Glutamatergic neuron (in vitro differentiated cells): ENCODE measurements at regions not wholly inside any gene's neighbourhood (a gene's known extent, or its start where the extent isn't known, plus 50 kb on each side); places are given as distances from the start of the nearest gene placed in this dataset.

Experiments used
- DNase-seq: peaks from one replicate; pipeline ENCODE4 v3.0.0; 2022
- H3K27ac Mint-ChIP-seq: one replicate; pipeline ENCODE4 v1.8.0; 2020; ENCODE audit warnings: mild to moderate bottlenecking, mixed read lengths, inconsistent platforms; ENCODE audit not compliant: unreplicated experiment
- H3K27me3 Mint-ChIP-seq: one replicate; pipeline ENCODE4 v1.8.0; 2020; ENCODE audit warnings: mild to moderate bottlenecking, moderate library complexity, mixed read lengths, inconsistent platforms; ENCODE audit not compliant: unreplicated experiment
- H3K36me3 Mint-ChIP-seq: one replicate; pipeline ENCODE4 v1.8.0; 2020; ENCODE audit warnings: mild to moderate bottlenecking, mixed read lengths, inconsistent platforms; ENCODE audit not compliant: unreplicated experiment
- H3K4me1 Mint-ChIP-seq: one replicate; pipeline ENCODE4 v1.8.0; 2020; ENCODE audit warnings: mild to moderate bottlenecking, low read depth, mixed read lengths, inconsistent platforms; ENCODE audit not compliant: unreplicated experiment
- H3K4me3 Mint-ChIP-seq: one replicate; pipeline ENCODE4 v1.8.0; 2020; ENCODE audit warnings: mild to moderate bottlenecking, mixed read lengths, inconsistent platforms; ENCODE audit not compliant: unreplicated experiment
- H3K9me3 Mint-ChIP-seq: one replicate; pipeline ENCODE4 v1.8.0; 2020; ENCODE audit warnings: mild to moderate bottlenecking, moderate library complexity, mixed read lengths, inconsistent platforms; ENCODE audit not compliant: unreplicated experiment
- TF ChIP-seq, protein P1 (sequence below): fragments of 200-600 bp; sonication (generic); IDR thresholded peaks from one replicate; pipeline ENCODE4 v1.5.0; 2021; ENCODE audit not compliant: partially characterized antibody, unreplicated experiment

DNA sequence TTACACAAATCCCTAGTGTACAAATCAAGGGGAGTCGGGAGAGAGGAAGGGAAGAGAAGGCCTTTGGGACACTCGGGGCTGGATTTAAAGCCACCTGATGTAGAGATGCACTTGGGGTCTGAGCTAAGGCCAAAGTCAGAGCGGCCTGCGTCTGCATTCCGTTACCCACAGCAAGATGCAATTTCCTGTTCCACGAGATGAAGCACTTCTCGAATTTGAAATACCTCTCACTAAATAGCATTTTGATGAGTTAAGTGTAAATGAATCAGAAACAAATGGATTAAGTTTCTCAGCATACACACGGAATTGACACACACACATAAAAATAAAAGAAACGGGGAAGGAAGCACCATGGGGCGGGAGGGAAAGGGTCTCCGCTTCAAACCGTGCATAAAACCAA, 386.0 kb downstream of the SOX9 start:
- TF ChIP-seq, protein P1, sequence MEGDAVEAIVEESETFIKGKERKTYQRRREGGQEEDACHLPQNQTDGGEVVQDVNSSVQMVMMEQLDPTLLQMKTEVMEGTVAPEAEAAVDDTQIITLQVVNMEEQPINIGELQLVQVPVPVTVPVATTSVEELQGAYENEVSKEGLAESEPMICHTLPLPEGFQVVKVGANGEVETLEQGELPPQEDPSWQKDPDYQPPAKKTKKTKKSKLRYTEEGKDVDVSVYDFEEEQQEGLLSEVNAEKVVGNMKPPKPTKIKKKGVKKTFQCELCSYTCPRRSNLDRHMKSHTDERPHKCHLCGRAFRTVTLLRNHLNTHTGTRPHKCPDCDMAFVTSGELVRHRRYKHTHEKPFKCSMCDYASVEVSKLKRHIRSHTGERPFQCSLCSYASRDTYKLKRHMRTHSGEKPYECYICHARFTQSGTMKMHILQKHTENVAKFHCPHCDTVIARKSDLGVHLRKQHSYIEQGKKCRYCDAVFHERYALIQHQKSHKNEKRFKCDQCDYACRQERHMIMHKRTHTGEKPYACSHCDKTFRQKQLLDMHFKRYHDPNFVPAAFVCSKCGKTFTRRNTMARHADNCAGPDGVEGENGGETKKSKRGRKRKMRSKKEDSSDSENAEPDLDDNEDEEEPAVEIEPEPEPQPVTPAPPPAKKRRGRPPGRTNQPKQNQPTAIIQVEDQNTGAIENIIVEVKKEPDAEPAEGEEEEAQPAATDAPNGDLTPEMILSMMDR: no peak

DNA sequence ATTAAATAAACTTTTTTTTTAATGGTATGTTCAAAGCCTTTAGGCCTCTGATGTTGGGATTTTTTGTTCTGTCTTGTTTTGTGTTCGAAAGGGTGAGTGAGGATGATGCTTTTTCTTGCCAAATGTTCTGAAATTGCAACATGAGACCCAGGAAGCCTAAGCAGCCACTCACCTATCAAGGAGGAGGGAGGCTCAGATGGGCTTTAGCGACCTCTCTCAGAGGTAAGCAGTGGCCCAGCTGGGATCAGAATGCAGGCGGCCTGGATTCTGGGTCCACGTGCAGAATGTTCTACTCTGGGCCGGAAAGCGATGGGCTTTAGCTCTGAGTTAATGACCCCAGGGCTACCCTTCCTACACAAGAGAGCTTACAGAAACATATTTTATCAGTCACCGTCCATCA, 386.6 kb downstream of the SOX9 start:
- TF ChIP-seq, protein P1: no peak
- no peak for DNase-seq
- no peak overlapping the region for H3K4me3 Mint-ChIP-seq
- peaks cover 2% of the 10 kb centered on the region for H3K9me3 Mint-ChIP-seq
- H3K27ac Mint-ChIP-seq: no peak overlapping the region
- H3K36me3 Mint-ChIP-seq: peaks cover 16% of the 10 kb centered on the region
- H3K27me3 Mint-ChIP-seq: peaks cover 5% of the 10 kb centered on the region
- H3K4me1 Mint-ChIP-seq: peaks cover 7% of the 10 kb centered on the region

More for the DNA sequence above, 386.0 kb downstream of the SOX9 start:
- peaks cover 5% of the 10 kb centered on the region for H3K27me3 Mint-ChIP-seq
- no peak for DNase-seq
- H3K4me1 Mint-ChIP-seq: peaks cover 7% of the 10 kb centered on the region
- no peak overlapping the region for H3K27ac Mint-ChIP-seq
- peaks cover 2% of the 10 kb centered on the region for H3K9me3 Mint-ChIP-seq
- H3K4me3 Mint-ChIP-seq: no peak overlapping the region
- peaks cover 16% of the 10 kb centered on the region for H3K36me3 Mint-ChIP-seq

DNA sequence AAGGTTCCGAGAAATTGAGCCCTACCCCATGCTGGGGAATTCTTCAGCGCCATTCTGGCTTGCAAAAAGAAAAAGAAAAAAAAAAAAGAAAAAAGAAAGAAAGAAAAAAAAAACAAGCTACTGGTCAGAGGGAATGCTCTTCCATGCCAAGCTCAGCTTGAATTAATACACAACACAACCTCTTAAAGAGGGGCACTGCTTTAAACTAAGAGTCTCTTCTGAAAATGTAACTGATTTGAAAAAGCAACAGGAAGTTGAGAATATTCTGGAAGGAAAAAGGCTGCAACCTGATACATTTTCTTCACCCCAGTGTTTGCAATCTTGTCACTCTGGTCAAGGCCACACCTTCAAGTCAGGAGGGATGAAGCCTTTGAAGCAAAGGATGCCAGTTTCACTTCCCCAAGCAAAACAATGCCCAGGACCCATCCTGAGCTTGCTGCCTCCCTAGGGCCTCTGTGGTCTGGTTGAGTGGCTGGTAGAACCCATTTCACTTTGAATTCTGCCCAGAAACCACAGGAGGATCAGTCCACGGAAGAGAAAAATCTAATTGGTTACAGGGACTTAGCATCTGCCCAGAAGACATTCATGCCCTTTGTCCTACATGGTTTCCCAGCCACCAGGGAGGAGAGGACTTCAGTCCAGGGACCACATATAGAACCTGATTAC, 389.7 kb downstream of the SOX9 start:
- Mint-ChIP-seq H3K4me1 (peaks cover 11% of the 10 kb centered on the region), H3K4me3 (no peak overlapping the region), H3K36me3 (peaks cover 4% of the 10 kb centered on the region), H3K27me3 (peaks cover 2% of the 10 kb centered on the region), H3K9me3 (peaks cover 2% of the 10 kb centered on the region), H3K27ac (no peak overlapping the region)
- TF ChIP-seq, protein P1: no peak
- no peak for DNase-seq

DNA sequence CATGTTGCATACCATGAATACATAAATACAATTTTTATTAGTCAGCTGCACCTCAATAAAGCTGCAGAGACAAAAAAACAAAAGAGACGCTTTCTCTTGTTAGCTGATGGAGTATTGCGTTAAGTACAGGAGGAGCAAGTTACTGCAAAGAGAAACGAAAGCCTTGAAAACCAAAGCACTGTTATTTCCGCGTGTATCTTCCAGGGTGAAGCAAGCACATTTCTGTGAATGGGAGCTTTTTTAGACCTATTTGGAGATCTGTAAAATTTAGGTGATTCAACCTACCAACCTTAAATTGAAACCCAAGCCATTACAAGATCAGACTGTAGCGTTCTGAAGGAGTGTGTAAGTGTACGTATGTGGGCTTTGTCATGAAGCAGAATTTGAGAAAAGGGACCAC, 390.4 kb downstream of the SOX9 start:
- Mint-ChIP-seq H3K9me3 (peaks cover 2% of the 10 kb centered on the region), H3K27me3 (no peaks in the 10 kb centered on the region), H3K27ac (no peak overlapping the region), H3K36me3 (no peaks in the 10 kb centered on the region), H3K4me3 (no peak overlapping the region), H3K4me1 (peaks cover 14% of the 10 kb centered on the region)
- DNase-seq: no peak
- TF ChIP-seq, protein P1: no peak

DNA sequence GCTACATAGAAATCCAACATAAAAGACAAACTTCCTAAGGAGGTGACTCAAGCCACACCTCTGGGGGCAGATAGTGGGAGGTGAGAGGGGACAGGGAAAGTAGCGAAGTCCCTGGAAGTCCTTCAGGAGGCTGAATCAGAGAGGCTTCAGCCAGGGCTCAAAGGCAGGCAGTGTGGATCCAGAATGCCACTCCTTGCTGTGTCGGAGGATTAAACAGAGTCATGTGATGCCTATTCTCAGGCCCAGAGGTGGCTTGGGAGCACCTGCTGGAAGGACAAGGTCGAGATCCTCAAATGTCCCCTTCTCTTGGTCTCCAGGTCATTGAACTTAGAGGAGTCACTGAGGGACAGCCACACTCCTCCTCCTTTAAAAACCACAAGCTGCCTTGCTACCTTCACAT, 391.1 kb downstream of the SOX9 start:
- peaks cover 14% of the 10 kb centered on the region for H3K4me1 Mint-ChIP-seq
- no peaks in the 10 kb centered on the region for H3K36me3 Mint-ChIP-seq
- no peak overlapping the region for H3K27ac Mint-ChIP-seq
- H3K9me3 Mint-ChIP-seq: peaks cover 2% of the 10 kb centered on the region
- no peaks in the 10 kb centered on the region for H3K27me3 Mint-ChIP-seq
- no peak for DNase-seq
- TF ChIP-seq, protein P1: no peak
- H3K4me3 Mint-ChIP-seq: no peak overlapping the region
